ENCODE measurements at regions not wholly inside any gene's neighbourhood (a gene's known extent, or its start where the extent isn't known, plus 50 kb on each side); places are given as distances from the start of the nearest gene placed in this dataset.
A peak's percentile ranks its signal among the peaks of the same experiment; 100 is the strongest.

DNA sequence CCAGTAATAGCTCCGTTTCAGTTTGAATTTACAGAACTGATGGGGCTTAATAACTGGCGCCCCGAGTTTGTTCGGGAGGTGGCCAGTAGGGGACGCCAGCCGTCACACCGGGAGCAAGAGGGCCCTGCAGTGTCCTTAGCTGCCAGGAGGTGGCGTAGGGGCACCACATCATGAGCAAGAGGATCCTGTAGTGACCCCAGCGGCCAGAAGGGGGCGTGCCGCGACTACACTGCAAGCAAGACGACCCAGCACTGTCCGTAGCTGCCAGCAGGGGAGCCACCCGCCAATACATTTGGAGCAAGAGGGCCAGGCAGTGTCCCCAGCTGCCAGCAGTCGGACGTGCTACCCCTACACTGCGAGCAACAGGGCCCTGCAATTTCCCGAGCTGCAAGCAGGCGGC is 663.7 kb upstream of the B3GAT1 start:
- H3K4me3 ChIP-seq (ENCODE audit: low read depth, low read length), result no peak overlapping the region
- DNase-seq (ENCODE audit: low read depth), result peak; percentile 71
- no peak for TF ChIP-seq POLR2A (IDR thresholded peaks at IDR 0.05; ENCODE audit: extremely low read depth, insufficient read length)
- TF ChIP-seq, protein P1, sequence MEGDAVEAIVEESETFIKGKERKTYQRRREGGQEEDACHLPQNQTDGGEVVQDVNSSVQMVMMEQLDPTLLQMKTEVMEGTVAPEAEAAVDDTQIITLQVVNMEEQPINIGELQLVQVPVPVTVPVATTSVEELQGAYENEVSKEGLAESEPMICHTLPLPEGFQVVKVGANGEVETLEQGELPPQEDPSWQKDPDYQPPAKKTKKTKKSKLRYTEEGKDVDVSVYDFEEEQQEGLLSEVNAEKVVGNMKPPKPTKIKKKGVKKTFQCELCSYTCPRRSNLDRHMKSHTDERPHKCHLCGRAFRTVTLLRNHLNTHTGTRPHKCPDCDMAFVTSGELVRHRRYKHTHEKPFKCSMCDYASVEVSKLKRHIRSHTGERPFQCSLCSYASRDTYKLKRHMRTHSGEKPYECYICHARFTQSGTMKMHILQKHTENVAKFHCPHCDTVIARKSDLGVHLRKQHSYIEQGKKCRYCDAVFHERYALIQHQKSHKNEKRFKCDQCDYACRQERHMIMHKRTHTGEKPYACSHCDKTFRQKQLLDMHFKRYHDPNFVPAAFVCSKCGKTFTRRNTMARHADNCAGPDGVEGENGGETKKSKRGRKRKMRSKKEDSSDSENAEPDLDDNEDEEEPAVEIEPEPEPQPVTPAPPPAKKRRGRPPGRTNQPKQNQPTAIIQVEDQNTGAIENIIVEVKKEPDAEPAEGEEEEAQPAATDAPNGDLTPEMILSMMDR (IDR thresholded peaks at IDR 0.05; ENCODE audit: low read depth, low read length), result peak; percentile 70

DNA sequence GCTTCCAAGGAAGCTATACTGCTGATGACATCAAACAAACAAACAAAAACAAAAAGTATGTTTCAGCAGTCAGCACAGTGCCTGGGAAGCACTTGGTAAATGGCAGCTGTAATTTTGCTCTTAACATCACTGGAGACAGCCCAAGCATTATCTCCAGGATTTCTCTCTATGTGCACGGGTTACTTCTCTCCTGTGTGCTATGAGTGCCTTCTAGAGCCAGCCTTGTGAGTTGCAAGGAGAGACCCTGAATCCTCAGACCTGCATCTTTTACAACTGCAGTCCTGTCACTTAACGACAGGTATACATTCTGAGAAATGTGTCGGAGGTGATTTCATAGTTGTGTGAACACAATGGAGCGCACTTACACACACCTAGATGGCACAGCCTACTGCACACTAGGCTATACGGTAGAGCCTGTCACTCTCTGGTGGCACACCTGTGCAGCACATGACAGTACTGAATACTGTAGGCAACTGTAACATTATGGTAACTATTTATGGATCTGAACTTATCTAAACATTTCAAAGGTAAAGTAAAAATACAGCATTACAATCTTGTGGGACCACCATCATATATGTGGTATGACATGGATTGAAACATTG is 662.5 kb upstream of the B3GAT1 start:
- H3K4me3 ChIP-seq (ENCODE audit: low read depth, low read length), result no peak overlapping the region
- peak; percentile 24 for DNase-seq (ENCODE audit: low read depth)
- TF ChIP-seq, protein P1 (IDR thresholded peaks at IDR 0.05; ENCODE audit: low read depth, low read length), result peak; percentile 12
- TF ChIP-seq POLR2A (IDR thresholded peaks at IDR 0.05; ENCODE audit: extremely low read depth, insufficient read length), result no peak

DNA sequence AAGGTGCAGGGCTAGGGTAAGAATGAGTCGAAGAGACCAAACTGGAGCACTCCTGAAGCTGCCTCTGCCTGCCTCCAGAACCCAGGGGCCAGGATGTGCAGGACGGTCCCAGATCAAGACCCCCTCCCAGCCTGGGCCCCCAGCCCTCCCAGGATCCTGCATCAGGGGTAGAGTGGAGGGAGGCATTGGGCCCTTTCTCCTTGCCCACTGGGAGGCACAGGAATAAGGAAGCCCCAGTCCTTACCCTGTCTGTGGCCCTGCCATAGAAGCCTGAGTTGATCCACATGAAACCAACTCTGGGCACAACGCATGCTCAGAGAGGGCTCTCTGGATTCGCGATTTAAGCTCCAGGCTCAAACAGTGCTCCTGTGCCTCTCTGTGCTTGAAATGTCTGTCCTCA is 661.8 kb upstream of the B3GAT1 start:
- DNase-seq (ENCODE audit: low read depth), result no peak
- TF ChIP-seq MYC (IDR thresholded peaks at IDR 0.05; ENCODE audit: low read depth, low read length) (no peak), POLR2A (IDR thresholded peaks at IDR 0.05; ENCODE audit: extremely low read depth, insufficient read length) (no peak)
- TF ChIP-seq, protein P2, sequence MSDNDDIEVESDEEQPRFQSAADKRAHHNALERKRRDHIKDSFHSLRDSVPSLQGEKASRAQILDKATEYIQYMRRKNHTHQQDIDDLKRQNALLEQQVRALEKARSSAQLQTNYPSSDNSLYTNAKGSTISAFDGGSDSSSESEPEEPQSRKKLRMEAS (IDR thresholded peaks at IDR 0.05; ENCODE audit: low read depth, low read length), result no peak
- TF ChIP-seq, protein P1 (IDR thresholded peaks at IDR 0.05; ENCODE audit: low read depth, low read length), result no peak
- H3K4me3 ChIP-seq (ENCODE audit: low read depth, low read length), result no peak overlapping the region

DNA sequence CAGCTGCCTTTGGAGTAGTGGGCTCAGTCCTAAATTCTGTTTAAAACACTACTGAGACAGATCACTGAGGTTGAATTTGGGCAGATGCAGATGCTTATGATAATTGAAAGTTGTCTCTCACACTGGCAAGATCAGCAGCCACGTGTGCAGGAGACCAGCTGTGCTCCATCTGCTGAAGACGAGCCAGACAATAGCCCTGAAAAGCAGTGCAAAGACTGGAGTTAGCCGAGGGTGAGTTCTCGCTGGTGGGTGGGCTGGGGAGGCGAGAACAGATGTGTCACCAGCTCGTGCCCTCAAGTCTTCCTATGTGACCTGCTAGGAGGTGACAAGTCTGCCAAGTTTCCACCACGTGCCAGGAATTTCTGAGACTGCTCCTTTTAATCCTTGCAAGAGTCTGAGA is 661.3 kb upstream of the B3GAT1 start:
- H3K4me3 ChIP-seq (ENCODE audit: low read depth, low read length), result no peak overlapping the region
- TF ChIP-seq POLR2A (IDR thresholded peaks at IDR 0.05; ENCODE audit: extremely low read depth, insufficient read length) (no peak), MYC (IDR thresholded peaks at IDR 0.05; ENCODE audit: low read depth, low read length) (no peak)
- TF ChIP-seq, protein P2 (IDR thresholded peaks at IDR 0.05; ENCODE audit: low read depth, low read length), result peak; percentile 11; the same call in 1 of the 2 replicates
- no peak for DNase-seq (ENCODE audit: low read depth)

DNA sequence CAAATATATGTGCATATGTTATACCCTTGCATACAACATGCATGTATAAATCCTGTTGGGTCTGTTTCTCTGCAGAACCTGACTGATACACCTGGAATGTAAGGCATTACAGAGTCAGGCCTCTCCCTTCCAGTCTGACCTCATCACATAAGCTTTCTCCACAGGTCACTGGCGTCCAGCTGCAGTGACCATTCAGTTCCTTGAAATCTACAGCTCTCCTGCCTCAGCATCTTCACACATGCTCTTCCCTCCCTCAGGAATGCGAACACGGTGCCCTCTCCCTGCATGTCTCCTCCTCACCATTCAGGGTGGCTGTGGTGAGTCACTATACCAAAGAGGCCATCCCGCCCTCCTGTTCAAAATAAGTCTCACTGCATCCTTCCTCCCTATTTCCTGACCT is 657.8 kb upstream of the B3GAT1 start:
- DNase-seq (ENCODE audit: low read depth), result no peak
- TF ChIP-seq, protein P1 (IDR thresholded peaks at IDR 0.05; ENCODE audit: low read depth, low read length), result no peak
- TF ChIP-seq MYC (IDR thresholded peaks at IDR 0.05; ENCODE audit: low read depth, low read length), result no peak
- no peak for TF ChIP-seq POLR2A (IDR thresholded peaks at IDR 0.05; ENCODE audit: extremely low read depth, insufficient read length)
- TF ChIP-seq, protein P2 (IDR thresholded peaks at IDR 0.05; ENCODE audit: low read depth, low read length), result no peak
- H3K4me3 ChIP-seq (ENCODE audit: low read depth, low read length), result no peak overlapping the region

DNA sequence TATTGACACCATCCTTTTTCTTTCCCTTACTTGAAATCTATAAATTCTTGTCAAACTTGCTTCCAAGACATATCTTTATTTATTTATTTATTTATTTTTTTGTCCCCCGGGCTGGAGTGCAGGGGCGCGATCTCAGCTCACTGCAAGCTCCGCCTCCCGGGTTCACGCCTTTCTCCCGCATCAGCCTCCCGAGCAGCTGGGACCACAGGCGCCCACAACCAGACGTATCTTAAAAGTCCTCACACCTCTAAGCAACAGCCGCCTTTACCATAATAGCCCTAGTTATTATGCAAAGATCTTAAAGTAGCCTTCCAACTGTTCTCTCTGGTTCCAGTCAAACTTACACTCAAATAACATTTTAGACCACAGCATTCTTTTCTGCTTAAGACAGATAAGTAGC is 657.0 kb upstream of the B3GAT1 start:
- DNase-seq (ENCODE audit: low read depth), result no peak
- H3K4me3 ChIP-seq (ENCODE audit: low read depth, low read length), result no peak overlapping the region
- TF ChIP-seq MYC (IDR thresholded peaks at IDR 0.05; ENCODE audit: low read depth, low read length), result no peak
- TF ChIP-seq POLR2A (IDR thresholded peaks at IDR 0.05; ENCODE audit: extremely low read depth, insufficient read length), result no peak
- TF ChIP-seq, protein P2 (IDR thresholded peaks at IDR 0.05; ENCODE audit: low read depth, low read length), result no peak
- TF ChIP-seq, protein P1 (IDR thresholded peaks at IDR 0.05; ENCODE audit: low read depth, low read length), result no peak

All from NB4 (cell line).